Vagina (tissue), 2 donors: ENCODE measurements at regions not wholly inside any gene's neighbourhood (a gene's known extent, or its start where the extent isn't known, plus 50 kb on each side); places are given as distances from the start of the nearest gene placed in this dataset.

Source experiments
- DNase-seq, 2 donors: peaks; one replicate each; pipeline ENCODE4 v3.0.0-alpha.2; 2017; ENCODE audit errors: extremely low spot score in 2 of 2
- H3K27ac ChIP-seq: fragments of 200-600 bp; sonication (generic); one replicate; pipeline ENCODE4 v1.5.1; 2019
- H3K27me3 ChIP-seq: fragments of 200-600 bp; sonication (generic); one replicate; pipeline ENCODE4 v1.5.1; 2019
- H3K36me3 ChIP-seq, 2 donors: fragments of 200-600 bp; sonication (generic); one replicate each; pipeline ENCODE4 v1.5.1; 2017 to 2019
- H3K4me1 ChIP-seq: fragments of 200-600 bp; sonication (generic); one replicate; pipeline ENCODE4 v1.5.1; 2019
- H3K4me3 ChIP-seq, 2 donors: fragments of 200-600 bp; sonication (generic); 1 replicate in 1 of 2; 2 replicates in 1 of 2; pipeline ENCODE4 v1.5.1; 2016 to 2019
- H3K9me3 ChIP-seq: fragments of 200-600 bp; sonication (generic); one replicate; pipeline ENCODE4 v1.5.1; 2019
- CTCF ChIP-seq, 3 experiments: fragments of 450-650 bp in 2 of 3; fragments of 200-600 bp in 1 of 3; sonication (generic) in 1 of 3; IDR thresholded peaks; one replicate each; pipeline ENCODE4 v1.5.1; 2017 to 2019; ENCODE audit warnings: antibody characterized with exemption in 3 of 3, mild to moderate bottlenecking in 2 of 3, moderate library complexity in 2 of 3
- POLR2A ChIP-seq, 2 donors: fragments of 450-650 bp; IDR thresholded peaks; one replicate each; pipeline ENCODE4 v1.6.1; 2017; ENCODE audit warnings: antibody characterized with exemption in 2 of 2, mild to moderate bottlenecking in 2 of 2, moderate library complexity in 2 of 2
- POLR2AphosphoS5 ChIP-seq, 2 donors: sonication (generic); formaldehyde crosslinking; IDR thresholded peaks; one replicate each; pipeline ENCODE4 v1.9.0; 2017; ENCODE audit warnings: antibody characterized with exemption in 2 of 2, mild to moderate bottlenecking in 2 of 2, low read depth in 1 of 2; ENCODE audit not compliant: insufficient read depth in 1 of 2
- intact Hi-C: fragments of 100-400 bp; cut with DNase I; formaldehyde crosslinking; loops from one replicate; pipeline ENCODE4 v1.15.1; 2023

GRCh38 chr10:31708474-31708873 is 220.2 kb downstream of the ARHGAP12 start:
- Histone ChIP-seq H3K9me3 (no peaks in the 10 kb centered on the region), H3K36me3 (no peaks in the 10 kb centered on the region), H3K4me1 (peaks cover 37% of the 10 kb centered on the region), H3K4me3 (peak overlapping the region in 1 of 2 donors; percentile 16), H3K27me3 (no peaks in the 10 kb centered on the region), H3K27ac (peak overlapping the region; percentile 79)
- DNase-seq: no peak
- TF ChIP-seq CTCF (IDR thresholded peaks at IDR 0.05) (no peak), POLR2AphosphoS5 (IDR thresholded peaks at IDR 0.05; ENCODE audit: insufficient read depth in 1 of 2, low read depth in 1 of 2) (no peak), POLR2A (IDR thresholded peaks at IDR 0.05) (no peak)
- intact Hi-C loops: loop anchor here (5.0 kb wide), 1 partner anchor 49 kb away; no protein-coding TSS in a partner anchor

- peak overlapping the region; percentile 1 to 16 for H3K4me3 ChIP-seq
- peaks cover 39% of the 10 kb centered on the region for H3K4me1 ChIP-seq
- TF ChIP-seq POLR2AphosphoS5 (IDR thresholded peaks at IDR 0.05; ENCODE audit: insufficient read depth in 1 of 2, low read depth in 1 of 2) (no peak), CTCF (IDR thresholded peaks at IDR 0.05) (no peak), POLR2A (IDR thresholded peaks at IDR 0.05) (no peak)
- peak overlapping the region; percentile 79 for H3K27ac ChIP-seq
- no peak for DNase-seq
- H3K9me3 ChIP-seq: no peaks in the 10 kb centered on the region
- intact Hi-C loops: loop anchor here (5.0 kb wide), 1 partner anchor 49 kb away; no protein-coding TSS in a partner anchor
- no peaks in the 10 kb centered on the region for H3K27me3 ChIP-seq
- no peaks in the 10 kb centered on the region for H3K36me3 ChIP-seq
Measured at GRCh38 chr10:31708046-31708445, 220.6 kb downstream of the ARHGAP12 start.

- intact Hi-C loops: loop anchor here (5.0 kb wide), 1 partner anchor 50 kb away; no protein-coding TSS in a partner anchor
- no peak for DNase-seq
- Histone ChIP-seq H3K4me1 (peaks cover 46% of the 10 kb centered on the region), H3K4me3 (peak overlapping the region; percentile 1 to 16), H3K27ac (peak overlapping the region; percentile 79), H3K27me3 (no peaks in the 10 kb centered on the region), H3K9me3 (no peaks in the 10 kb centered on the region), H3K36me3 (no peaks in the 10 kb centered on the region)
- TF ChIP-seq POLR2AphosphoS5 (IDR thresholded peaks at IDR 0.05; ENCODE audit: insufficient read depth in 1 of 2, low read depth in 1 of 2): peak; percentile 66 to 83
- no peak for TF ChIP-seq CTCF (IDR thresholded peaks at IDR 0.05)
- TF ChIP-seq POLR2A (IDR thresholded peaks at IDR 0.05): no peak
Measured at GRCh38 chr10:31707093-31708039, 221.3 kb downstream of the ARHGAP12 start.

- no peak for DNase-seq
- H3K27me3 ChIP-seq: no peaks in the 10 kb centered on the region
- peaks cover 53% of the 10 kb centered on the region for H3K4me1 ChIP-seq
- H3K27ac ChIP-seq: peak overlapping the region; percentile 79
- intact Hi-C loops: loop anchor here (5.0 kb wide), 1 partner anchor 51 kb away; no protein-coding TSS in a partner anchor
- peak overlapping the region in 1 of 2 donors; percentile 16 for H3K4me3 ChIP-seq
- H3K9me3 ChIP-seq: no peaks in the 10 kb centered on the region
- TF ChIP-seq POLR2AphosphoS5 (IDR thresholded peaks at IDR 0.05; ENCODE audit: insufficient read depth in 1 of 2, low read depth in 1 of 2): no peak
- TF ChIP-seq POLR2A (IDR thresholded peaks at IDR 0.05): no peak
- no peak for TF ChIP-seq CTCF (IDR thresholded peaks at IDR 0.05)
- H3K36me3 ChIP-seq: no peaks in the 10 kb centered on the region
Measured at GRCh38 chr10:31706464-31707092, 222.1 kb downstream of the ARHGAP12 start.
